CD4-positive, alpha-beta T cell treated with Interleukin-12 subunit alpha and Interleukin-12 subunit beta, for 1 hour (primary cell): ENCODE measurements at regions not wholly inside any gene's neighbourhood (a gene's known extent, or its start where the extent isn't known, plus 50 kb on each side); places are given as distances from the start of the nearest gene placed in this dataset.
A peak's percentile ranks its signal among the peaks of the same experiment; 100 is the strongest.
"Not testable (repeated sequence)": the region's sequence is repeated elsewhere in the genome, so short reads cannot be mapped to it uniquely, and the experiment has no call there.

Source experiments
- DNase-seq: peaks from one replicate; pipeline ENCODE4 v3.0.0-alpha.2; 2020

- peak; percentile 26 for DNase-seq
These were observed 96.0 kb upstream of the CCDC80 start for GRCh38 chr3:112736805-112737566.

- DNase-seq, result no peak
These were observed 95.4 kb upstream of the CCDC80 start for GRCh38 chr3:112736386-112736785.

GRCh38 chr3:112735926-112736325, 95.0 kb upstream of the CCDC80 start:
- no peak for DNase-seq

- DNase-seq, result peak; percentile 78
These were observed 93.9 kb upstream of the CCDC80 start for GRCh38 chr3:112734736-112735350.

- DNase-seq, result no peak
These were observed 93.2 kb upstream of the CCDC80 start for GRCh38 chr3:112734171-112734570.

- DNase-seq, result no peak
These were observed 89.3 kb upstream of the CCDC80 start for GRCh38 chr3:112730210-112730609.

GRCh38 chr3:112721231-112721630, 80.3 kb upstream of the CCDC80 start:
- DNase-seq, result no peak

GRCh38 chr3:112718967-112719366, 78.0 kb upstream of the CCDC80 start:
- DNase-seq, result no peak

GRCh38 chr3:112718516-112718915, 77.6 kb upstream of the CCDC80 start:
- DNase-seq, result no peak

- no peak for DNase-seq
These were observed 69.0 kb upstream of the CCDC80 start for GRCh38 chr3:112709911-112710310.

- DNase-seq, result no peak
These were observed 58.6 kb upstream of the CCDC80 start for GRCh38 chr3:112699436-112699978.

GRCh38 chr3:112698442-112698841, 57.5 kb upstream of the CCDC80 start:
- DNase-seq, result not testable (repeated sequence)

GRCh38 chr3:112696244-112696643, 55.3 kb upstream of the CCDC80 start:
- DNase-seq, result not testable (repeated sequence)

GRCh38 chr3:112695377-112696108, 54.6 kb upstream of the CCDC80 start:
- DNase-seq, result not testable (repeated sequence)

GRCh38 chr3:112694906-112695305, 54.0 kb upstream of the CCDC80 start:
- DNase-seq, result not testable (repeated sequence)

GRCh38 chr3:112693186-112693585, 52.2 kb upstream of the CCDC80 start:
- no peak for DNase-seq
